Thyroid gland (tissue), 4 donors: ENCODE measurements at regions not wholly inside any gene's neighbourhood (a gene's known extent, or its start where the extent isn't known, plus 50 kb on each side); places are given as distances from the start of the nearest gene placed in this dataset.

ENCODE experiments used
- DNase-seq, 2 donors: peaks; one replicate each; pipeline ENCODE4 v3.0.0-alpha.2; 2019
- H3K27ac ChIP-seq, 3 donors: fragments of 200-600 bp; sonication (generic); 1 replicate in 2 of 3; 2 replicates in 1 of 3; pipeline ENCODE4 v1.5.1; 2016 to 2019; ENCODE audit warnings: mild to moderate bottlenecking in 1 of 3, moderate library complexity in 1 of 3
- H3K27me3 ChIP-seq: fragments of 200-600 bp; sonication (generic); one replicate; pipeline ENCODE4 v1.5.1; 2019
- H3K36me3 ChIP-seq, 2 donors: fragments of 200-600 bp; sonication (generic); one replicate each; pipeline ENCODE4 v1.5.1; 2016 to 2019
- H3K4me1 ChIP-seq, 2 donors: fragments of 200-600 bp; sonication (generic); one replicate each; pipeline ENCODE4 v1.5.1; 2017 to 2019
- H3K4me3 ChIP-seq, 3 donors: fragments of 200-600 bp; sonication (generic); replicated peaks in 1 of 3; 1 replicate in 2 of 3; 2 replicates in 1 of 3; pipeline ENCODE4 v1.5.1; 2016; ENCODE audit warnings: mild to moderate bottlenecking in 1 of 3
- H3K9me3 ChIP-seq: fragments of 200-600 bp; sonication (generic); one replicate; pipeline ENCODE4 v1.5.1; 2017
- POLR2A ChIP-seq, 2 donors: fragments of 450-650 bp; IDR thresholded peaks; one replicate each; pipeline ENCODE4 v1.6.1; 2017; ENCODE audit warnings: antibody characterized with exemption in 2 of 2, mild to moderate bottlenecking in 2 of 2, moderate library complexity in 1 of 2
- WGBS, 2 donors: methylation state at CpG; one replicate each; pipeline ENCODE4 v1.1.5; 2017; 5-methylcytosine and 5-hydroxymethylcytosine counted together
- intact Hi-C: fragments of 100-400 bp; cut with DNase I; formaldehyde crosslinking; loops from one replicate; pipeline ENCODE4 v1.15.1; 2023
- TF ChIP-seq, protein P1 (sequence below), 6 experiments: fragments of 200-600 bp in 3 of 6; fragments of 450-650 bp in 3 of 6; sonication (generic) in 3 of 6; IDR thresholded peaks; one replicate each; pipeline ENCODE4 v1.5.1; 2016 to 2019; ENCODE audit warnings: antibody characterized with exemption in 6 of 6, mild to moderate bottlenecking in 2 of 6, inconsistent platforms in 1 of 6, moderate library complexity in 1 of 6

DNA sequence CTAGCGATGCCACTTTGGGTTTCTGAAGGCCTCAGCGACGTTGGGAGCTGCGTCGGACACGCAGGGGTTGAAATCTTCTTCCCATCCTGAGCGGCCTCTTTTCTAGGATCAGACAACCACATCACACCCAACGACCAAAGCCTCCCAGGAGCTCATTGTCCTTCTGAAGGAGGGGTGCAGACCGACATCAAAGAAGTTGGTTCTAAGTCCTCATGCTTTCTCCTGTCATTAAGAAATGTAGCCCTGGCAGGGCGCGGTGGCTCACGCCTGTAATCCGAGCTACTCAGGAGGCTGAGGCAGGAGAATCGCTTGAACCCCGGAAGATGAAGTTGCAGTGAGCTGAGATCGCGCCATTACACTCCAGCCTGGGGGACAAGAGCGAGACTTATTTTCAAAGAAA, 1681.9 kb downstream of the TP53TG3F start:
- Histone ChIP-seq H3K36me3 (no peaks in the 10 kb centered on the region), H3K4me1 (no peaks in the 10 kb centered on the region), H3K27ac (no peak overlapping the region), H3K4me3 (no peak overlapping the region), H3K9me3 (no peaks in the 10 kb centered on the region), H3K27me3 (no peaks in the 10 kb centered on the region)
- no peak for DNase-seq
- TF ChIP-seq POLR2A (IDR thresholded peaks at IDR 0.05), result no peak
- TF ChIP-seq, protein P1, sequence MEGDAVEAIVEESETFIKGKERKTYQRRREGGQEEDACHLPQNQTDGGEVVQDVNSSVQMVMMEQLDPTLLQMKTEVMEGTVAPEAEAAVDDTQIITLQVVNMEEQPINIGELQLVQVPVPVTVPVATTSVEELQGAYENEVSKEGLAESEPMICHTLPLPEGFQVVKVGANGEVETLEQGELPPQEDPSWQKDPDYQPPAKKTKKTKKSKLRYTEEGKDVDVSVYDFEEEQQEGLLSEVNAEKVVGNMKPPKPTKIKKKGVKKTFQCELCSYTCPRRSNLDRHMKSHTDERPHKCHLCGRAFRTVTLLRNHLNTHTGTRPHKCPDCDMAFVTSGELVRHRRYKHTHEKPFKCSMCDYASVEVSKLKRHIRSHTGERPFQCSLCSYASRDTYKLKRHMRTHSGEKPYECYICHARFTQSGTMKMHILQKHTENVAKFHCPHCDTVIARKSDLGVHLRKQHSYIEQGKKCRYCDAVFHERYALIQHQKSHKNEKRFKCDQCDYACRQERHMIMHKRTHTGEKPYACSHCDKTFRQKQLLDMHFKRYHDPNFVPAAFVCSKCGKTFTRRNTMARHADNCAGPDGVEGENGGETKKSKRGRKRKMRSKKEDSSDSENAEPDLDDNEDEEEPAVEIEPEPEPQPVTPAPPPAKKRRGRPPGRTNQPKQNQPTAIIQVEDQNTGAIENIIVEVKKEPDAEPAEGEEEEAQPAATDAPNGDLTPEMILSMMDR (IDR thresholded peaks at IDR 0.05), result no peak
- 72 to 77% methylated on average over 18 of the region's 18 CpGs for WGBS, 2 donors
- intact Hi-C loops, result no loop called here

- WGBS, 2 donors, result 56 to 63% methylated on average over 6 of the region's 6 CpGs
Observed at GRCh38 chr16:35142147-35142808, 1682.9 kb downstream of the TP53TG3F start.

DNA sequence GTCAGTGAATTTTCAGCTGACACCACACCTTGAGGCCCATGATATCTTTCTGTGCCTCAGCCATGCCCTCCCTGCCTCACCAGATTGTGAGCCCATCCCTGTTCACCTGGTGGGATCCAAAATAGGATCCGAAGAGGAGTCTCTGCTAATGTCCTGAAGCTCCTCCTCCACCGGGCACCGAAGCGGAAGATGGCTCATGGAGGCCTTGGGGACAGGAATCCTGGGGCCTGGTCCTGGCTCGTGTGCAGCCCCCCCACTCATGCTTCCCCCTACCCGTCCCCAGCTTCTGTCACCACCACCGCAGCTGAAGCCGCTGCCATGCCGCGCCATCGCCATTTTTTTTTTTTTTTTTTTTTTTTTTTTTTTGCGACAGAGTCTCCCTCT, 1683.4 kb downstream of the TP53TG3F start:
- 90 to 93% methylated on average over 12 of the region's 12 CpGs for WGBS, 2 donors
- H3K4me3 ChIP-seq, result no peak overlapping the region
- intact Hi-C loops, result no loop called here

More at GRCh38 chr16:35142147-35142808, 1682.9 kb downstream of the TP53TG3F start:
- Histone ChIP-seq H3K9me3 (no peaks in the 10 kb centered on the region), H3K4me3 (no peak overlapping the region), H3K4me1 (no peaks in the 10 kb centered on the region), H3K27ac (no peak overlapping the region), H3K27me3 (no peaks in the 10 kb centered on the region), H3K36me3 (no peaks in the 10 kb centered on the region)
- intact Hi-C loops, result no loop called here
- no peak for TF ChIP-seq POLR2A (IDR thresholded peaks at IDR 0.05)
- TF ChIP-seq, protein P1 (IDR thresholded peaks at IDR 0.05), result no peak
- no peak for DNase-seq

GRCh38 chr16:35144212-35144932, 1685.0 kb downstream of the TP53TG3F start:
- no peak for DNase-seq
- no peaks in the 10 kb centered on the region for H3K27me3 ChIP-seq
- no peaks in the 10 kb centered on the region for H3K9me3 ChIP-seq
- intact Hi-C loops, result no loop called here
- no peaks in the 10 kb centered on the region for H3K4me1 ChIP-seq
- H3K36me3 ChIP-seq, result no peaks in the 10 kb centered on the region
- H3K4me3 ChIP-seq, result no peak overlapping the region
- no peak overlapping the region for H3K27ac ChIP-seq
- TF ChIP-seq POLR2A (IDR thresholded peaks at IDR 0.05), result no peak
- WGBS, 2 donors, result 70 to 79% methylated on average over 22 of the region's 22 CpGs

More for the DNA sequence above, 1683.4 kb downstream of the TP53TG3F start:
- H3K9me3 ChIP-seq, result no peaks in the 10 kb centered on the region
- no peak for DNase-seq
- H3K27ac ChIP-seq, result no peak overlapping the region
- H3K36me3 ChIP-seq, result no peaks in the 10 kb centered on the region
- TF ChIP-seq, protein P1 (IDR thresholded peaks at IDR 0.05), result no peak
- no peak for TF ChIP-seq POLR2A (IDR thresholded peaks at IDR 0.05)
- H3K27me3 ChIP-seq, result no peaks in the 10 kb centered on the region
- H3K4me1 ChIP-seq, result no peaks in the 10 kb centered on the region

DNA sequence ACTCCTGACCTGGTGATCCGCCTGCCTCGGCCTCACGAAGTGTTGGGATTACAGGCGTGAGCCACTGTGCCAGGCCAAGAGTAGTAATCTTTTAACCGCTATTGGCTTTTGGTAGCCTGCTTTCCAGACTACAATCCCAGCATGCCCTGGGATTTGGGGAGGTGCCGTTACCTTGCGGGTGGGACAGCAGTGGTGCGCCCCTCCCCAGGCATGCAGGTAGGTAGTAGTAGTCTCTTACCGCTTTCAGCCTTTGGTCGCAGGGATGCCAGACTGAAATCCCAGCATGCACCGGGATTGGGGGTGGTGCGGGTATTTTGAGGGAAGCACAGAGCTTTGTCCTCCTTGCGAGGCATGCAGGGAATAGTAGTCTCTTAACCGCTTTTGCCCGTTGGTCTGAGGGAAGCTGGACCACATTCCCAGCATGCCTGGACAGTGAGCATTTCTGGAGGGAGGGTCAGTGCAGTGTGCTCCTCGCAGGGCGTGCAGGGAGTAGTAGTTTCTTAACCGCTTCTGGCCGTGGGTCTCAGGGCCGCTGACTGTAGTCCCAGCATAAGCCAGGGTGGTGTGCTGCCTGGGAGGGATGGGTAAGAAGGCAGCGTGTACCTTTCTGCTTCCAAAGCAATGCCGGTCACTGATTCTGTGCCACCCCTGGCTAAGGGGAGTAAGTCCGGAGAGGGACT, 1686.8 kb downstream of the TP53TG3F start:
- TF ChIP-seq POLR2A (IDR thresholded peaks at IDR 0.05), result no peak
- TF ChIP-seq, protein P1 (IDR thresholded peaks at IDR 0.05), result no peak
- H3K27ac ChIP-seq, result no peak overlapping the region
- no peak for DNase-seq
- H3K4me1 ChIP-seq, result no peaks in the 10 kb centered on the region
- H3K36me3 ChIP-seq, result no peaks in the 10 kb centered on the region
- no peak overlapping the region for H3K4me3 ChIP-seq
- 78 to 87% methylated on average over 23 of the region's 23 CpGs for WGBS, 2 donors
- H3K27me3 ChIP-seq, result no peaks in the 10 kb centered on the region
- intact Hi-C loops, result no loop called here
- no peaks in the 10 kb centered on the region for H3K9me3 ChIP-seq
